22Rv1 (cell line): ENCODE measurements at regions not wholly inside any gene's neighbourhood (a gene's known extent, or its start where the extent isn't known, plus 50 kb on each side); places are given as distances from the start of the nearest gene placed in this dataset.

Experiments
- H3K27ac ChIP-seq: fragments of 450-650 bp; 2 replicates; pipeline ENCODE4 v1.5.1; 2017
- ZFX ChIP-seq: fragments of 450-650 bp; IDR thresholded peaks from 2 replicates; pipeline ENCODE4 v1.6.1; 2017; ENCODE audit warnings: antibody characterized with exemption, borderline replicate concordance
- TF ChIP-seq, protein P1 (sequence below): fragments of 450-650 bp; IDR thresholded peaks from 2 replicates; pipeline ENCODE4 v1.5.1; 2017; ENCODE audit warnings: mild to moderate bottlenecking

DNA sequence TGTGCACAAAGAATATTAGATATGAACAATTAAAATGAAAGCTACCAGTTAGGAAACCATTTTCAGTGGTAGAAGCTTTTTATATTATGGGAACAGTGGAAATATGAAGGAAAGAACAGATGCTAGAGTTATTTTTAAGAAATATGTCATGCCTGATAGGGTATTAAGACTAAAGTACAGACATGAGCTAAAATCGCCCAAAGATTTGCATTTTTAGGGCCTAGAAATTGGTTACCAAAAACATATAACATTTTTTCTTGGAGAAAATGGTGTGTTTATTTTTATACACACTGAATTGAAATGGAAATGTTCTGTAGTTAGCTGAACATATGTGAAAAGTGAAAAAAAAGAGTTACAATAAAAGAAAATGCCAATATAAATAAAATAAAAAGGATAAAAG lies 441.9 kb downstream of the TLL1 start:
- TF ChIP-seq, protein P1, sequence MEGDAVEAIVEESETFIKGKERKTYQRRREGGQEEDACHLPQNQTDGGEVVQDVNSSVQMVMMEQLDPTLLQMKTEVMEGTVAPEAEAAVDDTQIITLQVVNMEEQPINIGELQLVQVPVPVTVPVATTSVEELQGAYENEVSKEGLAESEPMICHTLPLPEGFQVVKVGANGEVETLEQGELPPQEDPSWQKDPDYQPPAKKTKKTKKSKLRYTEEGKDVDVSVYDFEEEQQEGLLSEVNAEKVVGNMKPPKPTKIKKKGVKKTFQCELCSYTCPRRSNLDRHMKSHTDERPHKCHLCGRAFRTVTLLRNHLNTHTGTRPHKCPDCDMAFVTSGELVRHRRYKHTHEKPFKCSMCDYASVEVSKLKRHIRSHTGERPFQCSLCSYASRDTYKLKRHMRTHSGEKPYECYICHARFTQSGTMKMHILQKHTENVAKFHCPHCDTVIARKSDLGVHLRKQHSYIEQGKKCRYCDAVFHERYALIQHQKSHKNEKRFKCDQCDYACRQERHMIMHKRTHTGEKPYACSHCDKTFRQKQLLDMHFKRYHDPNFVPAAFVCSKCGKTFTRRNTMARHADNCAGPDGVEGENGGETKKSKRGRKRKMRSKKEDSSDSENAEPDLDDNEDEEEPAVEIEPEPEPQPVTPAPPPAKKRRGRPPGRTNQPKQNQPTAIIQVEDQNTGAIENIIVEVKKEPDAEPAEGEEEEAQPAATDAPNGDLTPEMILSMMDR, result no peak
- no peak for TF ChIP-seq ZFX
- H3K27ac ChIP-seq, result no peak overlapping the region

DNA sequence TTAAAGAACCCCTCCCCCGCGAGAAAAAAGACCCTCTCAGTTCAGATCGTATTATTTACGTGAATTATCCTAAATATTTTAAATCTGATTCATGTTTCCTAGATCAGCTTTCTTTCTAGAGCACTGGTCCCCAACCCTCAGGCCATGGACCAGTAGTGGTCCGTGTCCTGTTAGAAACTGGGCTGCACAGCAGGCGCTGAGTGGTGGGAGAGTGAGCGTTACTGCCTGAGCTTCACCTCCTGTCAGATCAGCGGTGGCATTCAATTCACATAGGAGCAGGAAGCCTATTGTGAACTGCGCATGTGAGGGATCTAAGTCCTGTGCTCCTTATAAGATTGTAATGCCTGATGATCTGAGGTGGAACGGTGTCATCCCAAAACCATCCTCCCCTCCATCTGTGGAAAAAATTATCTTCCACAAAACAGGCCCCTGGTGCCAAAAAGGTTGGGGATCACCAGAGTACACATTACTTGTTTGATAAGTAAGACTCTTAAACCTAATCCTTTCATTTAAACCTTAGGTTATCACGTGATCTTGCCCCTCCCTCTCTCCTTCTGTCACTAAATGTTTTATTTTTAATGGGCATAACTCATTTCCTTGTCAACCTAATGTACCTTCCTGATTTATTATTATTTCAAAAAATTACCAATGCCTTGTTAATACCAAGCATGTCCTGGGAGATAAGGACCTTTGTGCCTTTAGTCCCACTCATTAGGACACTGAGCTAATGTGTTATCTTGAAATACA lies 442.9 kb downstream of the TLL1 start:
- TF ChIP-seq, protein P1, result no peak
- no peak for TF ChIP-seq ZFX

DNA sequence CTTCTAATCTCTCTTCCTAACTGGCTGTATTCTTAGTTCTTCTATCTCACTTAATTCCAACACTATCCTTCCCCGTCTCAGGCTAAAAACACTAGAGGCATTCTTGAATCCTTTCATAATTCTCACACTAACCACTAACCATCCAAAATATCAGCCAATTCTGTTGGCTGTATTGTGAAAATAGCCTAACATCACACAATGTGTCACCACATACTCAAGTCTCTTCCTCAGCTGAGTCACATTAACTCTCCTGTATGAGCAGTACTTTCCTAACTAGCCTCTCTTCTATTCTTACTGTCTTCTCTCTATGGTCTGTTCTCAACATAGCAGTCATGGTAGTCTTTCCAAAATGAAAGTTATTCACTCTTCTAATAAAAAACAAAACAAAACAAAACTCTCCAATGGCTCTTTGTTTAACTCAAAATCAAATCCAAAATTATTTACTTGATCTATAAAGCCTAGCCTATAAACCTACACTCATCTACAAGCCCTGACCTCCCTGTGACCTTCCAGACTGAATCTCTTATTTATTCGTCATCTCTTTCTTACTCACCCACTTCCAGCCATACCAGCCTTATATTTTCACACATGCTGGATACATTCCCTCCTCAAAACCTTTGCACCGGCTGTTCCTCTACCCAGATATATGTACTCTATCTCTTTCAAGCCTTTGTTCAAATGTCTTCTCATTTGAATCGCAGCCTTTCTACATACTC lies 445.9 kb downstream of the TLL1 start:
- TF ChIP-seq, protein P1, result no peak
- TF ChIP-seq ZFX, result no peak
- no peak overlapping the region for H3K27ac ChIP-seq

More for the DNA sequence above, 442.9 kb downstream of the TLL1 start:
- H3K27ac ChIP-seq, result no peak overlapping the region

DNA sequence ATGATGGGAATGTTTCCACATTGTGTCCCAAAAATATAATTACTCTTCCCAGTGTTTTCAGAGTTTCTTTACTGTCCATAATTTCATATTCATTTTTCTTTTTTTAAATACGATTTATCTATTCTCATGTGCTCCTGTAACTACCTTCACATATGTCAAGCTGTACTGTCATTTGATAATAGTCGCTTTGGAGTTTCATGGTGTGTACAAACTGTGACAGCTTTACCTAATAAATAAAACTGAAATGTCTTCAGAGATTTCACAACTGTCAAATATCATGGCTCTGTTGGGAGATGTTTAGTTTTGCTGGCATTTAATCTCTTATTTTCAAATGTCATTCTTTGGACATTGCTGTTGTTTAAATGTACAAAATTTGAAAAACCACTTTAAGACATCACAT lies 450.2 kb downstream of the TLL1 start:
- TF ChIP-seq, protein P1, result no peak
- TF ChIP-seq ZFX, result no peak
- no peak overlapping the region for H3K27ac ChIP-seq

DNA sequence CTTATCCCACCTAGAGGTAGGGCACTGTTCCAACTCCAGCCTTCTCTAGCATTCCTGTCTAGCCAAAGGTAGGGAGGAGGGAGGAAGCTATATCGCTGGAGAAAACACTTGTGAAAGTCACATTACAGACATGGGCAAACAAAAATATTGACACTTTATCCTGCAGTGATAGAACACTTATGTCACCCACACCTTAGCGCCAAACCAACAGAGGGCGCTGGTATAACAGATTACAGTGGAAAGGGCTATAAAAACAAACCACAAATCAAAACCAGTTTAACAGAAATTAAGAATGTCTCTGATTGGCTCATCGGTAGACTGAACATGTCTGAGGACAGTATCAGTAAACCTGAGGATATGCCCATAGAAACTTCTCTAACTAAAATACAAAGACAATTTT lies 451.3 kb downstream of the TLL1 start:
- no peak overlapping the region for H3K27ac ChIP-seq
- TF ChIP-seq, protein P1, result peak; percentile 76
- no peak for TF ChIP-seq ZFX

DNA sequence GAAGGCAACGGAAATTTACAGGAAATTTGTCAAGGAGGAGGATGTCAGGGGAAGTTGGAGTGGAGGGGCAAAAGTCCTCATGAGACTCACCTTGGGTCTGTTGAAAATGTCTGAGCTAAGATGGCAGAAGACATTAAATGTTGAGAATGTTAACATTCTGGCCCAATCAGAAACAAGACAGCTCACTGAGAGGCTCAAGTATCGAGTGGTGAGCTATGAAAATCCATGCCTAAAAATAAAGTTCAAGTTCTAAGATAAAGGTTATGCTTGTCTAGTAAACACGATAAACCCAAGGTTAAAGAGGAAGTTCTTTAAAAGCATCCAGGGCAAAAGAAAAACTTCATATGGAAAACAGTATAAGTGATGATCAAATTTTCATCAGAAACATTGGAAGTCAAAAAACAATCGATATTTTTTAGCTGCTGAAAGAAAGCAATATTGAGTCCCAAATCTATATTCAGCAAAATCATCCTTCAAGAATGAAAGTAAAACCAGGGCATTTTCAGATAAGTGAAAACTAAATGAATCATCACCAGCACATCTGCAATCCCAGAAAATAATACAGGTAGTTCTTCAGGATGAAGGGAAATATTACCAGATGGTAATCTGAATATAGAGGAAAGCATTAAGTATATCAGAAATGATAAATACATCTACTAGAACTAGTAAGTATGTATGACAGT lies 462.4 kb downstream of the TLL1 start:
- TF ChIP-seq ZFX, result no peak
- TF ChIP-seq, protein P1, result no peak
- no peak overlapping the region for H3K27ac ChIP-seq

DNA sequence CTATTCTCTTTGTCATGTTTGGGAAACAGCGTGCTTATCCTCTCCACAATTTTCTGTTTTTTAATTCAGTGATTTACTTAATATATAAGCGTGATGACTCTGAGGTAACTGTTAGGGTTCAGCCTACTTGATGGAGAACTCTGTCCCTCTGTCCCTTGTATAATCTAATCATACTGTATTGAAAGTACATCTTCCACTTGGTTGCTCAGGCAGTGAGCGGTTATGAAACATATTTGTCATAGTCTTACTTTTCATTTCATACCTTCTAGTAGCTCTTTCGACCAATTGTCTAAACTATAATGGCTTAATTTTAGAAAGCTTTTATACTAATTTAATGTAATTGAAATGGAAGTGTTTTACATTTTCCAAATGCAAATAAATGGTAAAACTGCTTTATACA lies 469.0 kb downstream of the TLL1 start:
- TF ChIP-seq, protein P1, result no peak
- H3K27ac ChIP-seq, result no peak overlapping the region
